ENCODE measurements at regions not wholly inside any gene's neighbourhood (a gene's known extent, or its start where the extent isn't known, plus 50 kb on each side); places are given as distances from the start of the nearest gene placed in this dataset.

DNA sequence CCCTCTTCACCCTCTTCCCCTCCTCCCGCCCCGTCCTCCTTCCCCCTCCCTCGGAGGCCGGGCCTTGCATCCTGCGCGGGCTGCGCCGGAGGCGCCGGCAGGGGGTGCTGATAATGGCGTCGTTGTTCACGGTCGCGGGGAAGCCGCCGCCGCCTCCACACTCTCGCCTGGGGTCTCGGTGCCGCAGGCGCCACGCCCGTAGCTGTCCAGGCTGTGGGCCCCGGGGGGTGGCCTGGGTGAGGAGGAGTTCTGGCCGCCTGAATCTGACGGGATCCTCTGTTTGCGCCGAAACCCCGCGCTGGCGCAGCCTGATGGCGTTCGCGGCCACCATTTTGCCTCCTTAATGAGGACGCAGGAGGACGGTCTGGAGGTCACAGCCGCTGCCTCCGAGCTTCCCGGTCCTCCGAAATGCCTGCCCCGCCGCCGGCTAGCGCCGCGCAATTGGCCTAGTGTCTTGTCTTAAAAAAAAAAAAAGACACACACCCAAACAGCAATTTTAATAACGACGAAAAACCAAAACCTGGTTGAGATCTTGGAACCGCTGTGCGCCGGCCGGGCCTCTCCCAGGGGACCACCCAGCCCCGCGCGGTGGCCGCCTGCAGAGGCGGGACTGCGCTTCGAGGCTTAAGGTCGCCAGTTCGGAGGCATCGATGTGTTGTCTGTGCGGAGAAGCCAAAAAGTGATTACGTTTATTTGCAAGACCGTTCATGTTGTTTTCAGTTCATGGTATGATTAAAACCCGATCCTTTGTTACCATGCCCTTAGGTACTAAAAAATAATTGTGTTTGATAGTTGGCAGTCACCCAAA lies 106.6 kb upstream of the HNRNPU start:
- TF ChIP-seq, protein P1, sequence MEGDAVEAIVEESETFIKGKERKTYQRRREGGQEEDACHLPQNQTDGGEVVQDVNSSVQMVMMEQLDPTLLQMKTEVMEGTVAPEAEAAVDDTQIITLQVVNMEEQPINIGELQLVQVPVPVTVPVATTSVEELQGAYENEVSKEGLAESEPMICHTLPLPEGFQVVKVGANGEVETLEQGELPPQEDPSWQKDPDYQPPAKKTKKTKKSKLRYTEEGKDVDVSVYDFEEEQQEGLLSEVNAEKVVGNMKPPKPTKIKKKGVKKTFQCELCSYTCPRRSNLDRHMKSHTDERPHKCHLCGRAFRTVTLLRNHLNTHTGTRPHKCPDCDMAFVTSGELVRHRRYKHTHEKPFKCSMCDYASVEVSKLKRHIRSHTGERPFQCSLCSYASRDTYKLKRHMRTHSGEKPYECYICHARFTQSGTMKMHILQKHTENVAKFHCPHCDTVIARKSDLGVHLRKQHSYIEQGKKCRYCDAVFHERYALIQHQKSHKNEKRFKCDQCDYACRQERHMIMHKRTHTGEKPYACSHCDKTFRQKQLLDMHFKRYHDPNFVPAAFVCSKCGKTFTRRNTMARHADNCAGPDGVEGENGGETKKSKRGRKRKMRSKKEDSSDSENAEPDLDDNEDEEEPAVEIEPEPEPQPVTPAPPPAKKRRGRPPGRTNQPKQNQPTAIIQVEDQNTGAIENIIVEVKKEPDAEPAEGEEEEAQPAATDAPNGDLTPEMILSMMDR (IDR thresholded peaks at IDR 0.05 in 4 of 5, conservative IDR thresholded peaks at IDR 0.05 in 1 of 5) = peak; percentile 29 to 75 (median 63)
- TF ChIP-seq POLR2A (IDR thresholded peaks at IDR 0.05) = peak; percentile 73 to 80
